ENCODE measurements at regions not wholly inside any gene's neighbourhood (a gene's known extent, or its start where the extent isn't known, plus 50 kb on each side); places are given as distances from the start of the nearest gene placed in this dataset.

GRCh38 chr10:130921461-130921860, 390.1 kb downstream of the TCERG1L start:
- TF ChIP-seq, protein P1, sequence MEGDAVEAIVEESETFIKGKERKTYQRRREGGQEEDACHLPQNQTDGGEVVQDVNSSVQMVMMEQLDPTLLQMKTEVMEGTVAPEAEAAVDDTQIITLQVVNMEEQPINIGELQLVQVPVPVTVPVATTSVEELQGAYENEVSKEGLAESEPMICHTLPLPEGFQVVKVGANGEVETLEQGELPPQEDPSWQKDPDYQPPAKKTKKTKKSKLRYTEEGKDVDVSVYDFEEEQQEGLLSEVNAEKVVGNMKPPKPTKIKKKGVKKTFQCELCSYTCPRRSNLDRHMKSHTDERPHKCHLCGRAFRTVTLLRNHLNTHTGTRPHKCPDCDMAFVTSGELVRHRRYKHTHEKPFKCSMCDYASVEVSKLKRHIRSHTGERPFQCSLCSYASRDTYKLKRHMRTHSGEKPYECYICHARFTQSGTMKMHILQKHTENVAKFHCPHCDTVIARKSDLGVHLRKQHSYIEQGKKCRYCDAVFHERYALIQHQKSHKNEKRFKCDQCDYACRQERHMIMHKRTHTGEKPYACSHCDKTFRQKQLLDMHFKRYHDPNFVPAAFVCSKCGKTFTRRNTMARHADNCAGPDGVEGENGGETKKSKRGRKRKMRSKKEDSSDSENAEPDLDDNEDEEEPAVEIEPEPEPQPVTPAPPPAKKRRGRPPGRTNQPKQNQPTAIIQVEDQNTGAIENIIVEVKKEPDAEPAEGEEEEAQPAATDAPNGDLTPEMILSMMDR (IDR thresholded peaks at IDR 0.05 in 8 of 11, conservative IDR thresholded peaks at IDR 0.05 in 3 of 11), result no peak
- TF ChIP-seq POLR2A (IDR thresholded peaks at IDR 0.05) (no peak), POLR2AphosphoS5 (IDR thresholded peaks at IDR 0.05) (no peak)
